Nephron (organoid): ENCODE measurements at regions not wholly inside any gene's neighbourhood (a gene's known extent, or its start where the extent isn't known, plus 50 kb on each side); places are given as distances from the start of the nearest gene placed in this dataset.
A peak's percentile ranks its signal among the peaks of the same experiment; 100 is the strongest.

Experiments
- H3K27ac Mint-ChIP-seq, 3 experiments: 2 replicates each; pipeline ENCODE4 v1.8.0; 2020; ENCODE audit warnings: mixed read lengths in 3 of 3, mild to moderate bottlenecking in 2 of 3, moderate library complexity in 1 of 3
- H3K27me3 Mint-ChIP-seq: 2 replicates; pipeline ENCODE4 v1.8.0; 2021; ENCODE audit warnings: low read depth, mild to moderate bottlenecking, moderate library complexity, mixed read lengths
- H3K36me3 Mint-ChIP-seq: 2 replicates; pipeline ENCODE4 v1.8.0; 2020; ENCODE audit warnings: low read depth, mixed read lengths
- H3K4me1 Mint-ChIP-seq: 2 replicates; pipeline ENCODE4 v1.8.0; 2020; ENCODE audit warnings: mixed read lengths
- H3K4me3 Mint-ChIP-seq, 3 experiments: 2 replicates each; pipeline ENCODE4 v1.8.0; 2020; ENCODE audit warnings: mild to moderate bottlenecking in 3 of 3, mixed read lengths in 3 of 3, moderate library complexity in 2 of 3
- H3K9me3 Mint-ChIP-seq: 2 replicates; pipeline ENCODE4 v1.8.0; 2020; ENCODE audit warnings: mixed read lengths
- TF ChIP-seq, protein P1 (sequence below), 3 experiments: fragments of 200-600 bp; sonication (generic); IDR thresholded peaks; one replicate each; pipeline ENCODE4 v1.5.0; 2021; ENCODE audit warnings: antibody characterized with exemption in 3 of 3; ENCODE audit not compliant: unreplicated experiment in 3 of 3

DNA sequence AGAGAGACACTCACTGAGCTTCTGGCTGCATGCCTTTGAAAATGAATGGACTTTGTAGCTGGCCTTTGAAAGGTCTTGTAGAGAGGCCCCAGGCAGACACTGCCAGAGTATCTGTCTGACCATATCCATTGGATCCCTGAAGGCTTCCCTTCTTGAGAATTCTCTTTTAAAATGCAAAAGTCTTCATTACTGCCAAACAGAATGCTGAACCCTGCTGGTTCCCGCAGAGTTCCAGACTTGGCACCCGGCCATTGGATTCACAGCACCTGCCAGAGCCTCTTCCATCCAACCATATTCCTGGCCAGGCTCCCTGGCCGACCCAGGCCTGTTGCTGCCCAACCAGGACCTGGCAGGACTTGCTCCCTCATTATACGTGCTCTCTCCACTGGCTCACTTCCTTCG is 182.5 kb downstream of the GXYLT1 start:
- H3K4me1 Mint-ChIP-seq: peaks cover 10% of the 10 kb centered on the region
- H3K4me3 Mint-ChIP-seq: no peak overlapping the region
- TF ChIP-seq, protein P1, sequence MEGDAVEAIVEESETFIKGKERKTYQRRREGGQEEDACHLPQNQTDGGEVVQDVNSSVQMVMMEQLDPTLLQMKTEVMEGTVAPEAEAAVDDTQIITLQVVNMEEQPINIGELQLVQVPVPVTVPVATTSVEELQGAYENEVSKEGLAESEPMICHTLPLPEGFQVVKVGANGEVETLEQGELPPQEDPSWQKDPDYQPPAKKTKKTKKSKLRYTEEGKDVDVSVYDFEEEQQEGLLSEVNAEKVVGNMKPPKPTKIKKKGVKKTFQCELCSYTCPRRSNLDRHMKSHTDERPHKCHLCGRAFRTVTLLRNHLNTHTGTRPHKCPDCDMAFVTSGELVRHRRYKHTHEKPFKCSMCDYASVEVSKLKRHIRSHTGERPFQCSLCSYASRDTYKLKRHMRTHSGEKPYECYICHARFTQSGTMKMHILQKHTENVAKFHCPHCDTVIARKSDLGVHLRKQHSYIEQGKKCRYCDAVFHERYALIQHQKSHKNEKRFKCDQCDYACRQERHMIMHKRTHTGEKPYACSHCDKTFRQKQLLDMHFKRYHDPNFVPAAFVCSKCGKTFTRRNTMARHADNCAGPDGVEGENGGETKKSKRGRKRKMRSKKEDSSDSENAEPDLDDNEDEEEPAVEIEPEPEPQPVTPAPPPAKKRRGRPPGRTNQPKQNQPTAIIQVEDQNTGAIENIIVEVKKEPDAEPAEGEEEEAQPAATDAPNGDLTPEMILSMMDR (IDR thresholded peaks at IDR 0.05; ENCODE audit: unreplicated experiment in 3 of 3): no peak
- no peak overlapping the region for H3K27ac Mint-ChIP-seq
- no peaks in the 10 kb centered on the region for H3K9me3 Mint-ChIP-seq
- H3K36me3 Mint-ChIP-seq: no peaks in the 10 kb centered on the region
- H3K27me3 Mint-ChIP-seq: no peaks in the 10 kb centered on the region

DNA sequence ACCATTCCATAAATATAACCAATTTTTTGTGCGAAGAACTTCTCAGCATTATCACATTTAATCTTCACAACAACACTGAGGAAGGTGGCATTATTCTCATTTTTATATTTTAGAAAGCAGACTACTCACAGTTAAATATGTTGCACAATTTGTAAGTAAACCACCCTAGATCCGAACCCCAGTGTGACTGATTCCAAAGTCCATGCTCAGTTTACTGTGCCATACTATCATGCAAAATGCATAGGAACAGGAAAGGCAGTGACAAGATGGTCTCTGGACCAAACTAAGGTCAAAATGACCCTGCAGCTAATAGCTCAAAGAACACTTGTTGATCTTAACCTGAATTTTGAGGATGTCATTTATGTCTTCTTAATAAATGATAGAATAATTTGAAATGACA is 185.4 kb downstream of the GXYLT1 start:
- Mint-ChIP-seq H3K9me3 (no peaks in the 10 kb centered on the region), H3K4me3 (no peak overlapping the region), H3K4me1 (peaks cover 13% of the 10 kb centered on the region), H3K27ac (no peak overlapping the region), H3K27me3 (no peaks in the 10 kb centered on the region), H3K36me3 (peaks cover under 1% of the 10 kb centered on the region)
- TF ChIP-seq, protein P1 (IDR thresholded peaks at IDR 0.05; ENCODE audit: unreplicated experiment in 3 of 3): no peak

DNA sequence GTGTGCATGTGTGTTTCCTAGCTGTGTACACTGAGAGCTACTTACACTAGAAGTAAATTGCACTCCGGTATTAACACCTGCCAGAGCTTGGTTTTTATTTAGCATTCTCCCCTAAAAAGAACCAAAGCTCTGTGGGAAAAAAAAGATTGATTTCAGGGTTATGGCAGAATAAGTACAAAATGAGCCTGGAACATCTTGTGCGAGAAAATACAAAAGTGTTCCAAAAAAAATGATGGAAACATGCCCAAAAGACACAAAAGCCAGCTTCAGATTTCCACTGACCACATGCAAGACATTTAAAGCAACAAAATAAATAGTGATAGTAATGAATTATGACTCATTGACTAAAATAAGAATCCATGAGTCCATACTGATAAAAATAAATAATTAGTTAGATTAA is 188.3 kb downstream of the GXYLT1 start:
- Mint-ChIP-seq H3K36me3 (peaks cover 3% of the 10 kb centered on the region), H3K27me3 (no peaks in the 10 kb centered on the region), H3K27ac (peak overlapping the region in 1 of 3 experiments; percentile 24), H3K4me1 (peaks cover 17% of the 10 kb centered on the region), H3K4me3 (no peak overlapping the region), H3K9me3 (peaks cover 3% of the 10 kb centered on the region)
- TF ChIP-seq, protein P1 (IDR thresholded peaks at IDR 0.05; ENCODE audit: unreplicated experiment in 3 of 3): no peak

DNA sequence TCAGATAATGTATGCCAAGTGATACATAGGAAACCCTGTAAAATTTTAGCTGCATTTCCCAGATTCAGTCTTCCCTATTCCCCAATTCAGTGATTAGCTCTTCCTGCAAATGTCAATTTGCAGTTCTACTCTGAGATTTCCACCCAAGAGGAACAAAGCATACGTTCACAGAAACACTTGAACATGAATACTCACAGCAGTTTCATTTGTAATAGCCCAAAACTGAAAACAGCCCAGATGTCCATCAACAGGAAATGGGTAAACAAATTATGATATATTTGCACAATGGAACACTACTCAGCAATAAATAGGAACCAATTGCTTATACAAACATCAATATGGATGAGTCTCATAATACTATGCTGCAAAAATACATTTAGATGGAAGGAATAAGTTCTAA is 194.2 kb downstream of the GXYLT1 start:
- Mint-ChIP-seq H3K9me3 (peaks cover 17% of the 10 kb centered on the region), H3K4me1 (peaks cover 4% of the 10 kb centered on the region)

DNA sequence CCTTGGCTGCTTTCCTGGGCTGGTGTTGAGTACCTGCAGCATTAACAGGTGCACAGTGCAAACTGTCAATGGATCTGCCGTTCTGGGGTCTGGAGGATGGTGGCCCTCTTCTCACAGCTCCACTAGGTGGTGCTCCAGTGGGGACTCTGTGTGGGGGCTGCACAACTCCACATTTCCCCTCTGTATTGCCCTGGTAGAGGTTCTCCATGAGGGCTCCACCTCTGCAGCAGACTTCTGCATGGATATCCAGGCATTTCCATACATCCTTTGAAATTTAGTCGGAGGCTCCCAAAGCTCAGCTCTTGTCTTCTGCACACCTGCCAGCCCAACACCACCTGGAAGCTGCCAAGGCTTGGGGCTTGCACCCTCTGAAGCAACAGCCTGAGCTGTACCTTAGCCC is 198.6 kb downstream of the GXYLT1 start:
- Mint-ChIP-seq H3K9me3 (peaks cover 26% of the 10 kb centered on the region), H3K4me1 (no peaks in the 10 kb centered on the region), H3K27me3 (peaks cover 4% of the 10 kb centered on the region), H3K4me3 (no peak overlapping the region), H3K27ac (no peak overlapping the region), H3K36me3 (peaks cover 13% of the 10 kb centered on the region)
- TF ChIP-seq, protein P1 (IDR thresholded peaks at IDR 0.05; ENCODE audit: unreplicated experiment in 3 of 3): no peak

More for the DNA sequence above, 194.2 kb downstream of the GXYLT1 start:
- no peak overlapping the region for H3K4me3 Mint-ChIP-seq
- no peak overlapping the region for H3K27ac Mint-ChIP-seq
- H3K27me3 Mint-ChIP-seq: peaks cover 4% of the 10 kb centered on the region
- TF ChIP-seq, protein P1 (IDR thresholded peaks at IDR 0.05; ENCODE audit: unreplicated experiment in 3 of 3): no peak
- H3K36me3 Mint-ChIP-seq: peaks cover 12% of the 10 kb centered on the region

DNA sequence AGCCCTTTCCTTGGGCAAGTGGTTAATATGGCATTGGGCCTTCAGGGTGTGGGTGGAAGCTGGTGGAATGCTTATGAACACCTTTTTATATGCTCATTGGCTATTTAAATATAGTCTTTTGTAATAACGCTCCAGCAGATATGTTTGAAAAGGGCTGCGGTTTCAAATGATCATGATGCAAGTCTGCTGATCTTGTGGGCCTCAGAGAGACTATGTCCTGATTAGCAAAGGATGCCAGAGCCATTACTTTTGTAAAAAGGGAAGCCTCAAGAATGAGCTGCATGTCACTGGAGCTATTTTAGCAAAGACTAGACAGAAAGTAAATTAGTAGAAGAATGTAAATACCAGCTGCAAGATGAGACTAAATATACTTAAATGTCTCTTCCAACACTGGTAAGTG is 200.5 kb downstream of the GXYLT1 start:
- H3K4me1 Mint-ChIP-seq: no peaks in the 10 kb centered on the region
- H3K36me3 Mint-ChIP-seq: peaks cover 13% of the 10 kb centered on the region
- no peak overlapping the region for H3K27ac Mint-ChIP-seq
- TF ChIP-seq, protein P1 (IDR thresholded peaks at IDR 0.05; ENCODE audit: unreplicated experiment in 3 of 3): no peak
- no peak overlapping the region for H3K4me3 Mint-ChIP-seq
- H3K9me3 Mint-ChIP-seq: peaks cover 29% of the 10 kb centered on the region
- H3K27me3 Mint-ChIP-seq: peaks cover 8% of the 10 kb centered on the region
